ENCODE measurements at regions not wholly inside any gene's neighbourhood (a gene's known extent, or its start where the extent isn't known, plus 50 kb on each side); places are given as distances from the start of the nearest gene placed in this dataset.

DNA sequence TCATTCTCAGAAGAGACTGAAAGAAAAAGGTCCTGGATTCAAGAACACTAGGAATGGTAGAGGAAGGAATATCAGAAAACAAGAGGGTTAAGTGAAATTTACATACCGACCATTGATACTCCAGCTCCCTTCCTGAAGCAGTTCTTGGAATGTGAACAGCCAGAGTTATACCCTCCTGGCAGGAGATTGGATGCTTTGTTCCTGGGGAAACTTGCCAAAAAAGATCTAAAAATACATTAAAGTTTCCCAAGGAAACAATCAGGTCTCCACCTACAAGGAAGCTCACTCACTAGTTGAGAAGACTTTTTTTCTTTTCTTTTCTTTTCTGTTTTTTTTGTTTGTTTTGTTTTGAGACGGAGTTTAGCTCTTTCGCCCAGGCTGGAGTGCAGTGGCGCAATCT, 91.1 kb downstream of the HLX start:
- TF ChIP-seq ESRRG (CRISPR knock-in tag; IDR thresholded peaks at IDR 0.05) (no peak), SNAI2 (CRISPR knock-in tag; IDR thresholded peaks at IDR 0.05) (no peak), PPARA (CRISPR knock-in tag; IDR thresholded peaks at IDR 0.05; ENCODE audit: borderline replicate concordance) (no peak), ZC3H10 (CRISPR knock-in tag; IDR thresholded peaks at IDR 0.05) (no peak)
- TF ChIP-seq, protein P1, sequence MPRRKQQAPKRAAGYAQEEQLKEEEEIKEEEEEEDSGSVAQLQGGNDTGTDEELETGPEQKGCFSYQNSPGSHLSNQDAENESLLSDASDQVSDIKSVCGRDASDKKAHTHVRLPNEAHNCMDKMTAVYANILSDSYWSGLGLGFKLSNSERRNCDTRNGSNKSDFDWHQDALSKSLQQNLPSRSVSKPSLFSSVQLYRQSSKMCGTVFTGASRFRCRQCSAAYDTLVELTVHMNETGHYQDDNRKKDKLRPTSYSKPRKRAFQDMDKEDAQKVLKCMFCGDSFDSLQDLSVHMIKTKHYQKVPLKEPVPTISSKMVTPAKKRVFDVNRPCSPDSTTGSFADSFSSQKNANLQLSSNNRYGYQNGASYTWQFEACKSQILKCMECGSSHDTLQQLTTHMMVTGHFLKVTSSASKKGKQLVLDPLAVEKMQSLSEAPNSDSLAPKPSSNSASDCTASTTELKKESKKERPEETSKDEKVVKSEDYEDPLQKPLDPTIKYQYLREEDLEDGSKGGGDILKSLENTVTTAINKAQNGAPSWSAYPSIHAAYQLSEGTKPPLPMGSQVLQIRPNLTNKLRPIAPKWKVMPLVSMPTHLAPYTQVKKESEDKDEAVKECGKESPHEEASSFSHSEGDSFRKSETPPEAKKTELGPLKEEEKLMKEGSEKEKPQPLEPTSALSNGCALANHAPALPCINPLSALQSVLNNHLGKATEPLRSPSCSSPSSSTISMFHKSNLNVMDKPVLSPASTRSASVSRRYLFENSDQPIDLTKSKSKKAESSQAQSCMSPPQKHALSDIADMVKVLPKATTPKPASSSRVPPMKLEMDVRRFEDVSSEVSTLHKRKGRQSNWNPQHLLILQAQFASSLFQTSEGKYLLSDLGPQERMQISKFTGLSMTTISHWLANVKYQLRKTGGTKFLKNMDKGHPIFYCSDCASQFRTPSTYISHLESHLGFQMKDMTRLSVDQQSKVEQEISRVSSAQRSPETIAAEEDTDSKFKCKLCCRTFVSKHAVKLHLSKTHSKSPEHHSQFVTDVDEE (CRISPR knock-in tag; IDR thresholded peaks at IDR 0.05) = no peak
- TF ChIP-seq, protein P2, sequence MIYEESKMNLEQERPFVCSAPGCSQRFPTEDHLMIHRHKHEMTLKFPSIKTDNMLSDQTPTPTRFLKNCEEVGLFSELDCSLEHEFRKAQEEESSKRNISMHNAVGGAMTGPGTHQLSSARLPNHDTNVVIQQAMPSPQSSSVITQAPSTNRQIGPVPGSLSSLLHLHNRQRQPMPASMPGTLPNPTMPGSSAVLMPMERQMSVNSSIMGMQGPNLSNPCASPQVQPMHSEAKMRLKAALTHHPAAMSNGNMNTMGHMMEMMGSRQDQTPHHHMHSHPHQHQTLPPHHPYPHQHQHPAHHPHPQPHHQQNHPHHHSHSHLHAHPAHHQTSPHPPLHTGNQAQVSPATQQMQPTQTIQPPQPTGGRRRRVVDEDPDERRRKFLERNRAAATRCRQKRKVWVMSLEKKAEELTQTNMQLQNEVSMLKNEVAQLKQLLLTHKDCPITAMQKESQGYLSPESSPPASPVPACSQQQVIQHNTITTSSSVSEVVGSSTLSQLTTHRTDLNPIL (CRISPR knock-in tag; IDR thresholded peaks at IDR 0.05; ENCODE audit: low read depth) = no peak
